Glomerular endothelial cell (primary cell): ENCODE measurements at regions not wholly inside any gene's neighbourhood (a gene's known extent, or its start where the extent isn't known, plus 50 kb on each side); places are given as distances from the start of the nearest gene placed in this dataset.
A peak's percentile ranks its signal among the peaks of the same experiment; 100 is the strongest.
"Not testable (repeated sequence)": the region's sequence is repeated elsewhere in the genome, so short reads cannot be mapped to it uniquely, and the experiment has no call there.

ENCODE experiments used
- DNase-seq: peaks from one replicate; pipeline ENCODE4 v3.0.0-alpha.2; 2011; ENCODE audit warnings: low read depth, low spot score; ENCODE audit errors: extremely low read depth

DNA sequence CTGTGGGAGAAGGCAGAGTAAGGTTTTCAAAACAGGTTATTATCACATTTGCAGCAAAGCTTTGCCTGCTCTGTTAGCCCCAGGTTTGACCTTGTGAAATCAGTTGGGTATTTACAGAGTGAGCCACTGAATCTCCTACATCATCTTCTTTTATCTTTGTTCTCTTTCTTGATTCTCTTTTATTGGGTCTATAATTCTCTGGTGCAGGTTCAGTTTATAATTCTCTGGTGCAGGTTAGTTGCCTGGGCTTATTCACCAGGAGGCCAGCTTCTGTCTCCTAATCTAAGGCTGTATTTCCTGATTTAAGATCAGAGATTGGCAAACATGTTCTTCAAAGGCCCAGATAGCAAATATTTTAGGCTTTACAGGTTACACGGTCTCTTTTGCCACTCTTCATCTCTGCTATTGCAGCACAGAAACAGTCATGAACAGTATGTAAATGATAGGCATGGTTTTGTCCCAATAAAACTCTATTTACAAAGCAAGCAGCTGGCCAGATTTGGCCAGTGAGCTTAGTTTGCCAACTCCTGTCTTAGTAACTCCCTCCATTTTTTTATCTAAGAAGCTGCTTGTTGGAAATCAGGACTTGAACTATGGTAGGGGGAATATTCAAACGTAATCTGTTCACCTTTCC lies 205.0 kb upstream of the RIMS1 start:
- DNase-seq: no peak

DNA sequence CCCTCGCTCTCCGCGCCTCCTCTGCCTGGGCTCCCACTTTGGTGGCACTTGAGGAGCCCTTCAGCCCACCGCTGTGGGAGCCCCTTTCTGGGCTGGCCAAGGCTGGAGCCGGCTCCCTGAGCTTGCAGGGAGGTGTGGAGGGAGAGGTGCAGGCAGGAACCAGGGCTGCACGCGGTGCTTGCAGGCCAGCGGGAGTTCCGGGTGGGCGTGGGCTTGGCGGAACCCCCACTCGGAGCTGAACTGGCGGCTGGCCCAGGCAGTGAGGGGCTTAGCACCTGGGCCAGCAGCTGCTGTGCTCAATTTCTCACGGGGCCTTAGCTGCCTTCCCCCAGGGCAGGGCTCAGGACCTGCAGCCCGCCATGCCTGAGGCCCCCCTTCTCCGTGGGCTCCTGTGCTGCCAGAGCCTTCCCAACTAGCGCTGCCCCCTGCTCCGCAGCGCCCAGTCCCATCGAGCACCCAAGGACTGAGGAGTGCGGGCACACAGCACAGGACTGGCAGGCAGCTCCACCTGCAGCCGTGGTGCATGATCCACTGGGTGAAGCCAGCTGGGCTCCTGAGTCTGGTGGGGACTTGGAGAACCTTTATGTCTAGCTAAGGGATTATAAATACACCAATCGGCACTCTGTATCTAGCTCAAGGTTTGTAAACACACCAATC lies 200.2 kb upstream of the RIMS1 start:
- DNase-seq: not testable (repeated sequence)

- no peak for DNase-seq
These were observed 187.6 kb upstream of the RIMS1 start for GRCh38 chr6:71698702-71699101.

GRCh38 chr6:71706523-71706922 lies 179.8 kb upstream of the RIMS1 start:
- DNase-seq: no peak

DNA sequence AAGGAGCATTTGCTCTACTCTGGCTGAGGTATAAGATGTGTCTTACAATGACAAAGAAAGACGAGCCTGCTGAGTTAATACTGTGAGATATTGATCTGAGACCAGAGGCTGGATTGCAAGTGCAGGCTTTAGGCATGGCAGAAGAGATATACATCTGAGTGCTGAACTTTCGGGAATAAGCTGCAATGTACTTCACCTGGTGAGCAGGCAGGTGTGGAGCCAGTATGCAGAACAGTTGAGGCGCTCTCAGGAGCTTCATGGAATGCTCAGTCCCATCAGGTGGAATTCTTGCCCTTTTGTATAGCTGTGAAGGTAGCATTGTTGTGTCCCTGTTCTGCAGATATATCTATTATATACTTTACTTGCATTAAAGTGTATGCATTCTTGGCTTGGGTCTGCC lies 179.3 kb upstream of the RIMS1 start:
- DNase-seq: no peak

DNA sequence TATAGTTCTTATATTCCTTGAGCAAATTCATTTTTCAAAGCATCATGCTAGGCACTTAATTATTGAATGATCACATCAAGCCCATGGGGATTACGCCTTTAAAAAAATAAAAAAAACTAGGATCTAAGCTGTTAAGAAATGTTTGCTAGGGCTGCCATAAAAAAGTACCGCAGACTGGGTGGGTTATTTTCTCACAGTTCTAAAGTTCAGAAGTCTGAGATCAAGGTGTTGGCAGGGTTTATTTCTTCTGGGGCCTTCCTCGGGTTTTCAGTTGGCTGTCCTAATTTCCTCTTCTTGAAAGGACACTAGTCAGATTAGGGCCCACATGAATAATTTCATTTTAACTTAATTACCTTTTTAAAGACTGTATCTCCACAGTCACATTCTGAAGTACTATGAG lies 165.6 kb upstream of the RIMS1 start:
- DNase-seq: no peak

GRCh38 chr6:71721642-71722041 lies 164.7 kb upstream of the RIMS1 start:
- DNase-seq: peak; percentile 12

DNA sequence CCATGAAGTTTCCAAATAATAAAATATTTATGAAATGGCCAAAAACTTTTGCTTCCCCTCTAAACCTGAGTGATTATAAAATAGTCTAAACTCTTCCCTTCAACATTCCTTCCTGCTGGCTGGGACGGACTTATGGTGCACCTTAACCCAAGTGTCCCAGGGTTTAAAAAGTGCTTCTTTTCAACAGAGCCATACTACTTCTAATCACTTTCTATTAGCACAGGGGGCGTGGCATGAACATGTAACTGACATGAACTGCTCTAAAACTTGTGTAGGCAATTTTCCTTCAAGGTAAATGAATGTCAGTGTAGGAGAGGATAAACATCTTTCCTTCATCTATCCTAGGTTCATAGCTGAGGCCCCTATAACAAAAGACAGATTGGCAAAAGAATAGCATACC lies 163.6 kb upstream of the RIMS1 start:
- DNase-seq: no peak

GRCh38 chr6:71724456-71725125 lies 161.8 kb upstream of the RIMS1 start:
- DNase-seq: no peak

DNA sequence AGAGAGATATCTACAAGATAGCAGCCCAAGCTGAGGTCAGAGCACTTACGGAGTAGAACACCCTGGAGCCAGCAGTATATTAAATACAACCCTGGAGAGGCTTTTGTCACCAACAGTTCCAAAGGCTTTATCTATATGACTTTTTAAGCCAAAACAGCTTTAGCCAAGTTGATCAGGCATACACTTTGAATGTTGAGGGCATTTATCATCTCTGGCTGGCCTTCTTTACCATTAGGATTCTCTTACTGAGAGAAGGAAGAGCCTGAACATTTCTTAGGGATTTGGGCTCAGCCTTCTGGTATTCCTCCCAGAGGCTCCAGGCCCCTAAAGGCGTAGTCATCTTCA lies 161.3 kb upstream of the RIMS1 start:
- DNase-seq: no peak

DNA sequence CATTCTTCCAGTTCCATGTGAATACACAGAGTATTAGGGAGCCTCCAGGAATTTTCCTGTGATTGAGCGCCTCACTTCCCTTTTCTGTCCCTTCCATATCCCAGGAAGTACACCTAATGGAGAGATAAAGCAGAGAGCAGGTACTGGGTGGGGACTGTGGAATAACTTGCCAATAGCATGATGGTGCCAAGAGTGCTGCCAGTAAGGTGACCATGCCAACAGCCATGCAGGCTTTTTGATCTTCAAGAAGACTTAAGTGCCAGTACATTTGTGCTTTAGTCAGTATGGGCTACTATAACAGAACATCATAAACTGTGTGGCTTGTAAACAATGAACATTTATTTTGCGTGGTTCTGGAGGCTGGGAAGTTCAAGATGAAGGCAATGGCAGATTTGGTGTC lies 160.2 kb upstream of the RIMS1 start:
- no peak for DNase-seq

GRCh38 chr6:71727632-71728294 lies 158.6 kb upstream of the RIMS1 start:
- DNase-seq: no peak

- no peak for DNase-seq
These were observed 156.1 kb upstream of the RIMS1 start for GRCh38 chr6:71730284-71730683.

GRCh38 chr6:71733970-71734899 lies 152.1 kb upstream of the RIMS1 start:
- DNase-seq: no peak

DNA sequence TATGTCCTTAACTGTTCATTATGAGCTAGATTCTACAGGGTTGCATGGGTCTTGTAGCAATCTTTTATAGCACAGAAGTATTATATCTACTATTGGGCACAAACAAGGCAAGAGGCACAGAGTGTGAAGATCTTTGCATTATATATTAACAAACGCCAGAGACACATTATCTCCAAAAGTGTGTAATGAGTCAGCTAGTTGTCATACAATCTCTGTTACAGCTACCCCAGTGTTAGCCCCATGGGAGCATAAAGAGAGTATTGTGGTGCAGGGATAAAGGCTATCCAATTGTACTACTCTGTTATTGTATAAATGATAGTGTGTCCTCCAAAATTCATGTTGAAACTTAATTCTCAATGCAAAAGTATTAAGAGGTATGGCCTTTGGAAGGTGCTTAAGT lies 148.4 kb upstream of the RIMS1 start:
- DNase-seq: no peak

GRCh38 chr6:71745525-71745924 lies 140.8 kb upstream of the RIMS1 start:
- DNase-seq: no peak

DNA sequence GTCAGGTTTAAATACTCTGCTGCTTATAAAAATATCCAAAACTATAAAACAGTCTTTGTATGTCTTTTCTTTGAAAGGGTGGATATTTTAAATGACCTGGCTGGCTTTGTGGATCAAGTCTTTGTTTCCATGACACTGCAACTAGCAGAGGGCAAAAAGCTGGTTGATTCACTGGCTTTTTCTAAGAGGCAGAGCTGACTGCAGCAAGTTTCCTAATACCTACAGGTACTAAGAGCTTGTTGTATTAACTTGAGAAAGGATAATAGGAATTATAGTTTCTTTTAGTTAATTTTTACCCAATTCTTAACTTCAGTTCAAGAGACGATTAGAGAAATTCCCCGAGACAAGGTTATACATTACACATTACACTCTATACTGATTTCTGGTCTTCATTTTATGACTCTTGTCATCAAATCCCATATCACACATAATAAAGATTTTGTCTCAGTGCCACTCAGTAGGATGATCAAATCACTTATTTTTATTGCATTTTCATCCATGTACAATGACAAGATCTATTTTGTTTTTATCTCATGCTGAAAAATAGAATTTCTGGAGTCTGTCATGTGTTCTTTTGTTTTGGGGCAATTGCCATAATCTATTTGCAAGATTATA lies 120.1 kb upstream of the RIMS1 start:
- DNase-seq: no peak

GRCh38 chr6:71766796-71767195 lies 119.6 kb upstream of the RIMS1 start:
- DNase-seq: no peak

DNA sequence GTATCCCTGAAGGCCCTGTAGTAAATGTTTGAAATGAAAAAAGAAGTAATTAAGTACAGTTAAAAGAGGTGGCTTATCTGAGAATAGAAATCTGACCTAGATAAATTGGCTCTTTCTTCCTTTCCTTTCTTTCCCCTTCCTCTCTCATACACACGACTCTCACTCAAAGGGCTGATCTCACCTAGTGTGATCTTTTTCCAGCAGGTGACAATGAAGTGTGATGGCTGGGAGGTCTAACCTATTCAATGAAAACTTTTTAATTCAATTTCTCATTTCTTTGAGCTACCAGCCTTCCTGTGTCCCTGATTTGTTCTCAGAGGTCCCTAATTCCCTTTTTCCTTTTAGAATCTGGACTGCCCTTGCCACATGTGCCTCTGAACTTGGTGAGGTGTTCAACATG lies 118.0 kb upstream of the RIMS1 start:
- DNase-seq: no peak

DNA sequence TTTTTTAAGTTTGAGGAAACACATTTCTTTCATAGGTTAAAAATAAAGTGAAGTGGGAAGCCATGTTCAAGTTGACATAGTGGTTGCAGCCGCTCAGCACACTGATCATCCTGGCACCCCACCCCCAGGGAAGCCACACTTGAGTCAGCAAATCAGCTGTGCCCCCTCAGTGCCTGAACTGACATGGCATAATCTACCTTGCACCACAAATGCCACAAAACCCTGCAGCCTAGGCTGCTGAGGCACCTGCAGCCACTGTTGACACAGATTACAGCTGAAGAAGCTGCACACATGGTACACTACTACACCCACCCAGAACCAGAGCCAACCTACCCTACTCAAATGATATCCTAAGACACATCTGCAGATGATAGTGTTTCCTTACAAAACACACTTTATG lies 77.5 kb upstream of the RIMS1 start:
- no peak for DNase-seq
